ENCODE measurements at regions not wholly inside any gene's neighbourhood (a gene's known extent, or its start where the extent isn't known, plus 50 kb on each side); places are given as distances from the start of the nearest gene placed in this dataset.

- TF ChIP-seq, protein P1, sequence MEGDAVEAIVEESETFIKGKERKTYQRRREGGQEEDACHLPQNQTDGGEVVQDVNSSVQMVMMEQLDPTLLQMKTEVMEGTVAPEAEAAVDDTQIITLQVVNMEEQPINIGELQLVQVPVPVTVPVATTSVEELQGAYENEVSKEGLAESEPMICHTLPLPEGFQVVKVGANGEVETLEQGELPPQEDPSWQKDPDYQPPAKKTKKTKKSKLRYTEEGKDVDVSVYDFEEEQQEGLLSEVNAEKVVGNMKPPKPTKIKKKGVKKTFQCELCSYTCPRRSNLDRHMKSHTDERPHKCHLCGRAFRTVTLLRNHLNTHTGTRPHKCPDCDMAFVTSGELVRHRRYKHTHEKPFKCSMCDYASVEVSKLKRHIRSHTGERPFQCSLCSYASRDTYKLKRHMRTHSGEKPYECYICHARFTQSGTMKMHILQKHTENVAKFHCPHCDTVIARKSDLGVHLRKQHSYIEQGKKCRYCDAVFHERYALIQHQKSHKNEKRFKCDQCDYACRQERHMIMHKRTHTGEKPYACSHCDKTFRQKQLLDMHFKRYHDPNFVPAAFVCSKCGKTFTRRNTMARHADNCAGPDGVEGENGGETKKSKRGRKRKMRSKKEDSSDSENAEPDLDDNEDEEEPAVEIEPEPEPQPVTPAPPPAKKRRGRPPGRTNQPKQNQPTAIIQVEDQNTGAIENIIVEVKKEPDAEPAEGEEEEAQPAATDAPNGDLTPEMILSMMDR (conservative IDR thresholded peaks at IDR 0.05 in 1 of 2, IDR thresholded peaks at IDR 0.05 in 1 of 2; ENCODE audit: low read depth in 1 of 2, low read length in 2 of 2), result no peak
- no peak for TF ChIP-seq EZH2 (IDR thresholded peaks at IDR 0.05; ENCODE audit: low read length, missing control alignments)
Measured at GRCh38 chr7:28292834-28293526, 112.4 kb upstream of the JAZF1 start.
